ENCODE measurements at regions not wholly inside any gene's neighbourhood (a gene's known extent, or its start where the extent isn't known, plus 50 kb on each side); places are given as distances from the start of the nearest gene placed in this dataset.

GRCh38 chr19:28971513-28971912 lies 241.4 kb downstream of the UQCRFS1 start:
- TF ChIP-seq ZNF274 (IDR thresholded peaks at IDR 0.05; ENCODE audit: low read depth, low read length) (no peak), YY1 (IDR thresholded peaks at IDR 0.05; ENCODE audit: insufficient read depth, insufficient read length) (no peak), SUZ12 (IDR thresholded peaks at IDR 0.05; ENCODE audit: extremely low read depth, insufficient read depth, insufficient read length) (no peak)

Data from NT2/D1 (cell line).